ENCODE measurements at regions not wholly inside any gene's neighbourhood (a gene's known extent, or its start where the extent isn't known, plus 50 kb on each side); places are given as distances from the start of the nearest gene placed in this dataset.

- DNase-seq (ENCODE audit: low spot score) (no peak), ATAC-seq (no peak)
- peaks cover 27% of the 10 kb centered on the region for H3K4me1 Mint-ChIP-seq
- no peak overlapping the region for H3K27ac Mint-ChIP-seq
- peaks cover 9% of the 10 kb centered on the region for H3K36me3 Mint-ChIP-seq
- peaks cover 19% of the 10 kb centered on the region for H3K9me3 Mint-ChIP-seq
- ChIA-PET CTCF (interaction anchor here (2.5 to 4.4 kb wide), 2 partner anchors 9 to 64 kb away, joined by 19 to 26 read pairs; no protein-coding TSS in a partner anchor), POLR2A (no interaction called here)
- TF ChIP-seq, protein P1, sequence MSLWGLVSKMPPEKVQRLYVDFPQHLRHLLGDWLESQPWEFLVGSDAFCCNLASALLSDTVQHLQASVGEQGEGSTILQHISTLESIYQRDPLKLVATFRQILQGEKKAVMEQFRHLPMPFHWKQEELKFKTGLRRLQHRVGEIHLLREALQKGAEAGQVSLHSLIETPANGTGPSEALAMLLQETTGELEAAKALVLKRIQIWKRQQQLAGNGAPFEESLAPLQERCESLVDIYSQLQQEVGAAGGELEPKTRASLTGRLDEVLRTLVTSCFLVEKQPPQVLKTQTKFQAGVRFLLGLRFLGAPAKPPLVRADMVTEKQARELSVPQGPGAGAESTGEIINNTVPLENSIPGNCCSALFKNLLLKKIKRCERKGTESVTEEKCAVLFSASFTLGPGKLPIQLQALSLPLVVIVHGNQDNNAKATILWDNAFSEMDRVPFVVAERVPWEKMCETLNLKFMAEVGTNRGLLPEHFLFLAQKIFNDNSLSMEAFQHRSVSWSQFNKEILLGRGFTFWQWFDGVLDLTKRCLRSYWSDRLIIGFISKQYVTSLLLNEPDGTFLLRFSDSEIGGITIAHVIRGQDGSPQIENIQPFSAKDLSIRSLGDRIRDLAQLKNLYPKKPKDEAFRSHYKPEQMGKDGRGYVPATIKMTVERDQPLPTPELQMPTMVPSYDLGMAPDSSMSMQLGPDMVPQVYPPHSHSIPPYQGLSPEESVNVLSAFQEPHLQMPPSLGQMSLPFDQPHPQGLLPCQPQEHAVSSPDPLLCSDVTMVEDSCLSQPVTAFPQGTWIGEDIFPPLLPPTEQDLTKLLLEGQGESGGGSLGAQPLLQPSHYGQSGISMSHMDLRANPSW (CRISPR knock-in tag; conservative IDR thresholded peaks at IDR 0.05; ENCODE audit: low read depth) = no peak
- no peak for TF ChIP-seq NFE2L1 (CRISPR knock-in tag; IDR thresholded peaks at IDR 0.05)
- no peak for TF ChIP-seq HMGA2 (CRISPR knock-in tag; IDR thresholded peaks at IDR 0.05)
- TF ChIP-seq NFYB (CRISPR knock-in tag; conservative IDR thresholded peaks at IDR 0.05; ENCODE audit: low read depth) = no peak
- TF ChIP-seq ZNF263 (CRISPR knock-in tag; IDR thresholded peaks at IDR 0.05; ENCODE audit: low read depth) = no peak
- no peak for TF ChIP-seq FOXP1 (CRISPR knock-in tag; IDR thresholded peaks at IDR 0.05; ENCODE audit: borderline replicate concordance)
- TF ChIP-seq SMAD4 (CRISPR knock-in tag; IDR thresholded peaks at IDR 0.05) = no peak
- TF ChIP-seq FOXK1 (CRISPR knock-in tag; IDR thresholded peaks at IDR 0.05) = no peak
- TF ChIP-seq, protein P2, sequence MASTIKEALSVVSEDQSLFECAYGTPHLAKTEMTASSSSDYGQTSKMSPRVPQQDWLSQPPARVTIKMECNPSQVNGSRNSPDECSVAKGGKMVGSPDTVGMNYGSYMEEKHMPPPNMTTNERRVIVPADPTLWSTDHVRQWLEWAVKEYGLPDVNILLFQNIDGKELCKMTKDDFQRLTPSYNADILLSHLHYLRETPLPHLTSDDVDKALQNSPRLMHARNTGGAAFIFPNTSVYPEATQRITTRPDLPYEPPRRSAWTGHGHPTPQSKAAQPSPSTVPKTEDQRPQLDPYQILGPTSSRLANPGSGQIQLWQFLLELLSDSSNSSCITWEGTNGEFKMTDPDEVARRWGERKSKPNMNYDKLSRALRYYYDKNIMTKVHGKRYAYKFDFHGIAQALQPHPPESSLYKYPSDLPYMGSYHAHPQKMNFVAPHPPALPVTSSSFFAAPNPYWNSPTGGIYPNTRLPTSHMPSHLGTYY (CRISPR knock-in tag; IDR thresholded peaks at IDR 0.05) = no peak
- TF ChIP-seq ZNF532 (CRISPR knock-in tag; IDR thresholded peaks at IDR 0.05; ENCODE audit: borderline replicate concordance) = no peak
- TF ChIP-seq TEAD1 (CRISPR knock-in tag; IDR thresholded peaks at IDR 0.05) = no peak
- TF ChIP-seq JUN (CRISPR knock-in tag; IDR thresholded peaks at IDR 0.05) = no peak
- TF ChIP-seq FOXJ3 (CRISPR knock-in tag; IDR thresholded peaks at IDR 0.05; ENCODE audit: borderline replicate concordance) = no peak
- no peak for TF ChIP-seq TP53 (CRISPR knock-in tag; IDR thresholded peaks at IDR 0.05)
- TF ChIP-seq, protein P3, sequence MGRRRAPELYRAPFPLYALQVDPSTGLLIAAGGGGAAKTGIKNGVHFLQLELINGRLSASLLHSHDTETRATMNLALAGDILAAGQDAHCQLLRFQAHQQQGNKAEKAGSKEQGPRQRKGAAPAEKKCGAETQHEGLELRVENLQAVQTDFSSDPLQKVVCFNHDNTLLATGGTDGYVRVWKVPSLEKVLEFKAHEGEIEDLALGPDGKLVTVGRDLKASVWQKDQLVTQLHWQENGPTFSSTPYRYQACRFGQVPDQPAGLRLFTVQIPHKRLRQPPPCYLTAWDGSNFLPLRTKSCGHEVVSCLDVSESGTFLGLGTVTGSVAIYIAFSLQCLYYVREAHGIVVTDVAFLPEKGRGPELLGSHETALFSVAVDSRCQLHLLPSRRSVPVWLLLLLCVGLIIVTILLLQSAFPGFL (CRISPR knock-in tag; IDR thresholded peaks at IDR 0.05; ENCODE audit: borderline replicate concordance) = no peak
- H3K27me3 Mint-ChIP-seq (ENCODE audit: low read depth) = peaks cover 37% of the 10 kb centered on the region
- no peak overlapping the region for H3K4me3 Mint-ChIP-seq
Observed at GRCh38 chr7:128145191-128145590, 95.9 kb upstream of the LEP start.

GRCh38 chr7:128146052-128146451, 95.0 kb upstream of the LEP start:
- H3K27me3 Mint-ChIP-seq (ENCODE audit: low read depth) = peaks cover 38% of the 10 kb centered on the region
- H3K9me3 Mint-ChIP-seq = peaks cover 12% of the 10 kb centered on the region
- DNase-seq (ENCODE audit: low spot score) (no peak), ATAC-seq (no peak)
- H3K36me3 Mint-ChIP-seq = peaks cover 8% of the 10 kb centered on the region
- H3K4me1 Mint-ChIP-seq = peaks cover 27% of the 10 kb centered on the region
- CTCF ChIA-PET = interaction anchor here (0.7 to 4.4 kb wide), 3 partner anchors 10 to 64 kb away, joined by 3 to 26 read pairs (median 19); no protein-coding TSS in a partner anchor
- POLR2A ChIA-PET = no interaction called here
- H3K27ac Mint-ChIP-seq = no peak overlapping the region
- no peak for TF ChIP-seq CREB1 (CRISPR knock-in tag; IDR thresholded peaks at IDR 0.05)
- no peak for TF ChIP-seq ZNF138 (CRISPR knock-in tag; conservative IDR thresholded peaks at IDR 0.05)
- TF ChIP-seq ZMAT4 (CRISPR knock-in tag; IDR thresholded peaks at IDR 0.05) = no peak
- no peak for TF ChIP-seq RELA (CRISPR knock-in tag; IDR thresholded peaks at IDR 0.05; ENCODE audit: borderline replicate concordance)
- no peak for TF ChIP-seq PRRX2 (CRISPR knock-in tag; IDR thresholded peaks at IDR 0.05)
- TF ChIP-seq JUN (CRISPR knock-in tag; IDR thresholded peaks at IDR 0.05) = no peak
- no peak for TF ChIP-seq ATF3 (CRISPR knock-in tag; conservative IDR thresholded peaks at IDR 0.05)
- TF ChIP-seq, protein P4, sequence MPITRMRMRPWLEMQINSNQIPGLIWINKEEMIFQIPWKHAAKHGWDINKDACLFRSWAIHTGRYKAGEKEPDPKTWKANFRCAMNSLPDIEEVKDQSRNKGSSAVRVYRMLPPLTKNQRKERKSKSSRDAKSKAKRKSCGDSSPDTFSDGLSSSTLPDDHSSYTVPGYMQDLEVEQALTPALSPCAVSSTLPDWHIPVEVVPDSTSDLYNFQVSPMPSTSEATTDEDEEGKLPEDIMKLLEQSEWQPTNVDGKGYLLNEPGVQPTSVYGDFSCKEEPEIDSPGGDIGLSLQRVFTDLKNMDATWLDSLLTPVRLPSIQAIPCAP (CRISPR knock-in tag; IDR thresholded peaks at IDR 0.05) = no peak
- TF ChIP-seq, protein P3 (CRISPR knock-in tag; IDR thresholded peaks at IDR 0.05; ENCODE audit: borderline replicate concordance) = no peak
- TF ChIP-seq ZNF121 (CRISPR knock-in tag; IDR thresholded peaks at IDR 0.05) = no peak
- H3K4me3 Mint-ChIP-seq = no peak overlapping the region
